ENCODE measurements at regions not wholly inside any gene's neighbourhood (a gene's known extent, or its start where the extent isn't known, plus 50 kb on each side); places are given as distances from the start of the nearest gene placed in this dataset.

- TF ChIP-seq CTCF (IDR thresholded peaks at IDR 0.05) = no peak
- TF ChIP-seq EP300 (IDR thresholded peaks at IDR 0.05) = no peak
- TF ChIP-seq POLR2A (IDR thresholded peaks at IDR 0.05) = no peak
Measured at GRCh38 chr9:13863112-13863511, 450.8 kb downstream of the NFIB start.
